ENCODE measurements at regions not wholly inside any gene's neighbourhood (a gene's known extent, or its start where the extent isn't known, plus 50 kb on each side); places are given as distances from the start of the nearest gene placed in this dataset.
"Not testable (repeated sequence)": the region's sequence is repeated elsewhere in the genome, so short reads cannot be mapped to it uniquely, and the experiment has no call there.

DNA sequence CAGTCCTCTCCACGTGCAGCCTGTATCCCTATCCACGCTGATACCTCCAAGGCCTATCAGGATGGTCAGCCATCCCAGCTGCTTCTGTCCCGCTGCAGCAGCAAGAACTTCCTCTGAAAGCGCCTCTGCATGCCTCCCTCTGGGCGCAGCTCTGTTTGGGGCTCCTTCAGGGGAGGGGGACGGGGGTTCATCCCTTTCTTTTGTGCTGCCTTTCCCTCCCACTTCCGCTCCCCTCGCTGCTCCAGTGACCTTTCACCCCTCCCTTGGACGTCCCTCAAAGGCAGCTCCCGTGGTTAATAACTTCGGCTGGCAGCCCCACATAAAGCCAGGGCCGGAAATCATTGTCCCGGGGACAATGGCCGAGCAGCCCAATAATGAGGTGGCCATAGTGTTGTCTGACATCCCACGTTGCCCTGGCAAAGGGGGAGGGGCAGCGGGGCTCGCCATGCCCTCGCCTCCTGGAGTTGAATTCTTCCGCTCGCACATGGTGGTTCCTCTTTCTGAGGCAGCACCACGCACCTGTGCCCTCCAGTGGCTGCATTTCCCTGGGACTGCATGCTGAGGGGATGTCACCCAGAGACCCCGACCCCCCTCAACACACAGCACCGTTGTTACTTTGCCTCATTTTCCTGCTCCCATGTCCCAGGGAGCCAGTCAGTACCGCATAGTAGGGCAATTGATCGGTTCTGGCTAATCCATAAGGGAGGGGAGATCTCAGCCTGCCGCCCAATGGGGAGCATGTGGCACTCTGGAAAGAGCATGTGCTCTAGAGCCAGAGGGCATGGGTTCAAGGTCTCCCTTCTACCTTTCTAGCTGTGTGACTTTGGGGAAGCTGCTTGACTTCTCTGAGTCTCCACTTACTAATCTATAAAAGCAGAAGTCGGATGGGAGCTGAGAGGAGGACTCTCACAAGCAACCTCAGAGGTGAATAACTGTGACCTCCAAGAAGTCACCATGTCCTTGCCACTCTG lies 72.0 kb downstream of the TRIM43 start:
- WGBS, result 75% methylated on average over 25 of the region's 27 CpGs
- H3K4me1 ChIP-seq (ENCODE audit: control insufficient read depth, insufficient read depth, low read depth, low read length); H2AFZ ChIP-seq (ENCODE audit: low read depth, low read length); H2BK12ac ChIP-seq (ENCODE audit: low read length in 2 of 2); H3K4me2 ChIP-seq (ENCODE audit: low read length, poor library complexity, severe bottlenecking); H2BK5ac ChIP-seq (ENCODE audit: low read depth, low read length, poor library complexity, severe bottlenecking); H2BK120ac ChIP-seq (ENCODE audit: low read depth, low read length); H2BK15ac ChIP-seq (ENCODE audit: low read depth, poor library complexity, severe bottlenecking); H3K9ac ChIP-seq (ENCODE audit: low read length); H3K27ac ChIP-seq (ENCODE audit: low read length, poor library complexity, severe bottlenecking); H3K18ac ChIP-seq (ENCODE audit: low read depth in 1 of 2, low read length in 2 of 2); H3K4me3 ChIP-seq (ENCODE audit: insufficient read depth in 1 of 2, low read depth in 1 of 2, low read length in 2 of 2); DNase-seq; H3K27me3 ChIP-seq (ENCODE audit: control insufficient read depth in 1 of 2, insufficient read depth in 1 of 2, low read length in 2 of 2); H3K9me3 ChIP-seq (ENCODE audit: control insufficient read depth, low read length); H3K23ac ChIP-seq (ENCODE audit: low read length in 2 of 2); H2AK5ac ChIP-seq (ENCODE audit: low read length, severe bottlenecking); H3K36me3 ChIP-seq (ENCODE audit: control insufficient read depth in 1 of 2, insufficient read depth in 2 of 2, low read depth in 1 of 2, low read length in 2 of 2); H3K79me1 ChIP-seq (replicated peaks; ENCODE audit: low read length, poor library complexity, severe bottlenecking); H4K8ac ChIP-seq (ENCODE audit: low read length); H3K14ac ChIP-seq (ENCODE audit: low read length in 2 of 2); H3K4ac ChIP-seq (ENCODE audit: low read depth in 1 of 2, low read length in 2 of 2); H4K91ac ChIP-seq (ENCODE audit: low read length): not testable (repeated sequence)

GRCh38 chr2:95666636-95667035 lies 74.8 kb downstream of the TRIM43 start:
- 89% methylated on average over 1 of the region's 2 CpGs for WGBS
- H2BK120ac ChIP-seq (ENCODE audit: low read depth, low read length); H2BK12ac ChIP-seq (ENCODE audit: low read length in 2 of 2); H2AK5ac ChIP-seq (ENCODE audit: low read length, severe bottlenecking); H3K4me2 ChIP-seq (ENCODE audit: low read length, poor library complexity, severe bottlenecking); H4K8ac ChIP-seq (ENCODE audit: low read length); H3K4me3 ChIP-seq (ENCODE audit: insufficient read depth in 1 of 2, low read depth in 1 of 2, low read length in 2 of 2); H3K27ac ChIP-seq (ENCODE audit: low read length, poor library complexity, severe bottlenecking); H3K36me3 ChIP-seq (ENCODE audit: control insufficient read depth in 1 of 2, insufficient read depth in 2 of 2, low read depth in 1 of 2, low read length in 2 of 2); H3K18ac ChIP-seq (ENCODE audit: low read depth in 1 of 2, low read length in 2 of 2); H3K4ac ChIP-seq (ENCODE audit: low read depth in 1 of 2, low read length in 2 of 2); H3K79me1 ChIP-seq (replicated peaks; ENCODE audit: low read length, poor library complexity, severe bottlenecking); H3K9me3 ChIP-seq (ENCODE audit: control insufficient read depth, low read length); H3K23ac ChIP-seq (ENCODE audit: low read length in 2 of 2); DNase-seq; H3K27me3 ChIP-seq (ENCODE audit: control insufficient read depth in 1 of 2, insufficient read depth in 1 of 2, low read length in 2 of 2); H2BK5ac ChIP-seq (ENCODE audit: low read depth, low read length, poor library complexity, severe bottlenecking); H2AFZ ChIP-seq (ENCODE audit: low read depth, low read length); H4K91ac ChIP-seq (ENCODE audit: low read length); H2BK15ac ChIP-seq (ENCODE audit: low read depth, poor library complexity, severe bottlenecking); H3K4me1 ChIP-seq (ENCODE audit: control insufficient read depth, insufficient read depth, low read depth, low read length); H3K14ac ChIP-seq (ENCODE audit: low read length in 2 of 2); H3K9ac ChIP-seq (ENCODE audit: low read length): not testable (repeated sequence)

- H2BK15ac ChIP-seq (ENCODE audit: low read depth, poor library complexity, severe bottlenecking), result no peak overlapping the region
- H2AK5ac ChIP-seq (ENCODE audit: low read length, severe bottlenecking), result no peak overlapping the region
- H3K4me3 ChIP-seq (ENCODE audit: insufficient read depth in 1 of 2, low read depth in 1 of 2, low read length in 2 of 2), result no peak overlapping the region
- no peak overlapping the region for H2BK5ac ChIP-seq (ENCODE audit: low read depth, low read length, poor library complexity, severe bottlenecking)
- no peak for DNase-seq
- no peak overlapping the region for H4K8ac ChIP-seq (ENCODE audit: low read length)
- no peak overlapping the region for H3K27ac ChIP-seq (ENCODE audit: low read length, poor library complexity, severe bottlenecking)
- no peak overlapping the region for H3K23ac ChIP-seq (ENCODE audit: low read length in 2 of 2)
- H2BK12ac ChIP-seq (ENCODE audit: low read length in 2 of 2), result no peak overlapping the region
- H3K79me1 ChIP-seq (replicated peaks; ENCODE audit: low read length, poor library complexity, severe bottlenecking), result no peaks in the 10 kb centered on the region
- no peak overlapping the region for H4K91ac ChIP-seq (ENCODE audit: low read length)
- no peak overlapping the region for H3K4ac ChIP-seq (ENCODE audit: low read depth in 1 of 2, low read length in 2 of 2)
- H3K14ac ChIP-seq (ENCODE audit: low read length in 2 of 2), result no peak overlapping the region
- no peaks in the 10 kb centered on the region for H3K9me3 ChIP-seq (ENCODE audit: control insufficient read depth, low read length)
- peaks cover 0 to 10% of the 10 kb centered on the region in 2 experiments for H3K27me3 ChIP-seq (ENCODE audit: control insufficient read depth in 1 of 2, insufficient read depth in 1 of 2, low read length in 2 of 2)
- H3K4me2 ChIP-seq (ENCODE audit: low read length, poor library complexity, severe bottlenecking), result no peak overlapping the region
- H3K18ac ChIP-seq (ENCODE audit: low read depth in 1 of 2, low read length in 2 of 2), result no peak overlapping the region
- H3K9ac ChIP-seq (ENCODE audit: low read length), result no peak overlapping the region
- no peaks in the 10 kb centered on the region for H3K36me3 ChIP-seq (ENCODE audit: control insufficient read depth in 1 of 2, insufficient read depth in 2 of 2, low read depth in 1 of 2, low read length in 2 of 2)
- H2AFZ ChIP-seq (ENCODE audit: low read depth, low read length), result no peak overlapping the region
- no peak overlapping the region for H2BK120ac ChIP-seq (ENCODE audit: low read depth, low read length)
- H3K4me1 ChIP-seq (ENCODE audit: control insufficient read depth, insufficient read depth, low read depth, low read length), result peaks cover 3% of the 10 kb centered on the region
Observed at GRCh38 chr2:95667480-95667879, 75.7 kb downstream of the TRIM43 start.

GRCh38 chr2:95668934-95669333 lies 77.1 kb downstream of the TRIM43 start:
- H2BK5ac ChIP-seq (ENCODE audit: low read depth, low read length, poor library complexity, severe bottlenecking); H3K79me1 ChIP-seq (replicated peaks; ENCODE audit: low read length, poor library complexity, severe bottlenecking); H4K8ac ChIP-seq (ENCODE audit: low read length); H3K4me3 ChIP-seq (ENCODE audit: insufficient read depth in 1 of 2, low read depth in 1 of 2, low read length in 2 of 2); H3K36me3 ChIP-seq (ENCODE audit: control insufficient read depth in 1 of 2, insufficient read depth in 2 of 2, low read depth in 1 of 2, low read length in 2 of 2); H3K9me3 ChIP-seq (ENCODE audit: control insufficient read depth, low read length); H2AFZ ChIP-seq (ENCODE audit: low read depth, low read length); H4K91ac ChIP-seq (ENCODE audit: low read length); H3K9ac ChIP-seq (ENCODE audit: low read length); H3K27me3 ChIP-seq (ENCODE audit: control insufficient read depth in 1 of 2, insufficient read depth in 1 of 2, low read length in 2 of 2); H2BK15ac ChIP-seq (ENCODE audit: low read depth, poor library complexity, severe bottlenecking); H2AK5ac ChIP-seq (ENCODE audit: low read length, severe bottlenecking); H3K27ac ChIP-seq (ENCODE audit: low read length, poor library complexity, severe bottlenecking); H2BK12ac ChIP-seq (ENCODE audit: low read length in 2 of 2); H3K23ac ChIP-seq (ENCODE audit: low read length in 2 of 2); H3K4ac ChIP-seq (ENCODE audit: low read depth in 1 of 2, low read length in 2 of 2); H3K18ac ChIP-seq (ENCODE audit: low read depth in 1 of 2, low read length in 2 of 2); H3K14ac ChIP-seq (ENCODE audit: low read length in 2 of 2); H3K4me1 ChIP-seq (ENCODE audit: control insufficient read depth, insufficient read depth, low read depth, low read length); DNase-seq; H2BK120ac ChIP-seq (ENCODE audit: low read depth, low read length); H3K4me2 ChIP-seq (ENCODE audit: low read length, poor library complexity, severe bottlenecking): not testable (repeated sequence)
- WGBS, result 17% methylated on average over 4 of the region's 5 CpGs
